ENCODE measurements at regions not wholly inside any gene's neighbourhood (a gene's known extent, or its start where the extent isn't known, plus 50 kb on each side); places are given as distances from the start of the nearest gene placed in this dataset.

DNA sequence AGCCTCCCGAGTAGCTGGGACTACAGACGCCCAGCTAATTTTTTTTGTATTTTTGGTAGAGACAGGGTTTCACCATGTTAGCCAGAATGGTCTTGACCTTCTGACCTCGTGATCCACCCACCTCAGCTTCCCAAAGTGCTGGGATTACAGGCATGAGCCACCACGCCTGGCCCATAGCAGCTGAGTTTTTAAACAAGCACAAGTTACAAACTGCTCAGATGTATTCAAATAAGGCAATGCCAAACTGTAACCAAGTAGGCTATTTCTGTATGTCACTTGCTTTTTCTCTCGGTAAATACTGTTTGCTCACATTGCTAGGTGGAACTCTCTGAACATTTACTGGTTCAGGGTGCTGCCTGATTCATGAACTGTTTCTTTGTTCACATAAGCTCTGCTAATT, 799.3 kb upstream of the NUDT12 start:
- TF ChIP-seq POLR2A (IDR thresholded peaks at IDR 0.05) = no peak
- TF ChIP-seq, protein P1, sequence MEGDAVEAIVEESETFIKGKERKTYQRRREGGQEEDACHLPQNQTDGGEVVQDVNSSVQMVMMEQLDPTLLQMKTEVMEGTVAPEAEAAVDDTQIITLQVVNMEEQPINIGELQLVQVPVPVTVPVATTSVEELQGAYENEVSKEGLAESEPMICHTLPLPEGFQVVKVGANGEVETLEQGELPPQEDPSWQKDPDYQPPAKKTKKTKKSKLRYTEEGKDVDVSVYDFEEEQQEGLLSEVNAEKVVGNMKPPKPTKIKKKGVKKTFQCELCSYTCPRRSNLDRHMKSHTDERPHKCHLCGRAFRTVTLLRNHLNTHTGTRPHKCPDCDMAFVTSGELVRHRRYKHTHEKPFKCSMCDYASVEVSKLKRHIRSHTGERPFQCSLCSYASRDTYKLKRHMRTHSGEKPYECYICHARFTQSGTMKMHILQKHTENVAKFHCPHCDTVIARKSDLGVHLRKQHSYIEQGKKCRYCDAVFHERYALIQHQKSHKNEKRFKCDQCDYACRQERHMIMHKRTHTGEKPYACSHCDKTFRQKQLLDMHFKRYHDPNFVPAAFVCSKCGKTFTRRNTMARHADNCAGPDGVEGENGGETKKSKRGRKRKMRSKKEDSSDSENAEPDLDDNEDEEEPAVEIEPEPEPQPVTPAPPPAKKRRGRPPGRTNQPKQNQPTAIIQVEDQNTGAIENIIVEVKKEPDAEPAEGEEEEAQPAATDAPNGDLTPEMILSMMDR (IDR thresholded peaks at IDR 0.05) = no peak
- no peak for TF ChIP-seq EP300 (IDR thresholded peaks at IDR 0.05)
- no peak for TF ChIP-seq POLR2AphosphoS5 (IDR thresholded peaks at IDR 0.05)
